ENCODE measurements at regions not wholly inside any gene's neighbourhood (a gene's known extent, or its start where the extent isn't known, plus 50 kb on each side); places are given as distances from the start of the nearest gene placed in this dataset.

GRCh38 chr5:167971706-167972105 lies 319.7 kb upstream of the WWC1 start:
- H3K9me3 ChIP-seq (ENCODE audit: control insufficient read depth in 5 of 5, low read length in 5 of 5), result no peaks in the 10 kb centered on the region
- no peak overlapping the region for H3K27ac ChIP-seq (ENCODE audit: low read depth, low read length)
- peaks cover 0 to 17% (median 14%) of the 10 kb centered on the region in 5 donors for H3K4me1 ChIP-seq (ENCODE audit: control insufficient read depth in 5 of 5, insufficient read depth in 5 of 5, low read length in 5 of 5)
- no peak overlapping the region for H3K4me3 ChIP-seq (ENCODE audit: low read depth in 1 of 5, low read length in 5 of 5)
- no peaks in the 10 kb centered on the region for H3K36me3 ChIP-seq (ENCODE audit: control insufficient read depth in 5 of 5, insufficient read depth in 5 of 5, low read length in 5 of 5)
- H3K27me3 ChIP-seq (ENCODE audit: control insufficient read depth in 5 of 5, insufficient read depth in 4 of 5, low read length in 5 of 5), result no peaks in the 10 kb centered on the region
- no peak overlapping the region for H3K9ac ChIP-seq (ENCODE audit: low read length in 5 of 5)

DNA sequence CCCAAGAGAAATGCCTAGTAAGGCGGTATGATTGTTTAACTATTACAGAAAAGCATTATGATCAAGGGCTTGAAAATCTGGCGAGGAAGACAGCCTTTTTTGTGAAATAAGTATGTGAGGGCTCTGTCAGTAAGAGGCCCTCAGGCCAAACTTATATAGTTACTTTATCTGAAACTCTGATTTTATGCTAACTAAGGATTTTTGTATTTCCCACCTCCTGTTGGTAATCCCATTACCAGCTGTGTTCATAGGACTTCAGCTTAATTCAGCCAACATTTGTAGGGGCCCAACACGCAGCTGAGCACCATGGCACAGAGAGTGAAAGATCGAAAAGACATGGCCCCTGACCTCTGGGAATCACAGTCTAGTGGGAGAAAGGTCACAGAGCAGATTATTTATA lies 318.3 kb upstream of the WWC1 start:
- Histone ChIP-seq H3K9me3 (ENCODE audit: control insufficient read depth in 5 of 5, low read length in 5 of 5) (no peaks in the 10 kb centered on the region), H3K36me3 (ENCODE audit: control insufficient read depth in 5 of 5, insufficient read depth in 5 of 5, low read length in 5 of 5) (no peaks in the 10 kb centered on the region), H3K4me3 (ENCODE audit: low read depth in 1 of 5, low read length in 5 of 5) (no peak overlapping the region), H3K9ac (ENCODE audit: low read length in 5 of 5) (no peak overlapping the region), H3K4me1 (ENCODE audit: control insufficient read depth in 5 of 5, insufficient read depth in 5 of 5, low read length in 5 of 5) (peaks cover 0 to 3% (median 2%) of the 10 kb centered on the region in 5 donors), H3K27ac (ENCODE audit: low read depth, low read length) (no peak overlapping the region), H3K27me3 (ENCODE audit: control insufficient read depth in 5 of 5, insufficient read depth in 4 of 5, low read length in 5 of 5) (no peaks in the 10 kb centered on the region)

- Histone ChIP-seq H3K36me3 (ENCODE audit: control insufficient read depth in 5 of 5, insufficient read depth in 5 of 5, low read length in 5 of 5) (no peaks in the 10 kb centered on the region), H3K4me3 (ENCODE audit: low read depth in 1 of 5, low read length in 5 of 5) (no peak overlapping the region), H3K27ac (ENCODE audit: low read depth, low read length) (no peak overlapping the region), H3K9me3 (ENCODE audit: control insufficient read depth in 5 of 5, low read length in 5 of 5) (no peaks in the 10 kb centered on the region), H3K27me3 (ENCODE audit: control insufficient read depth in 5 of 5, insufficient read depth in 4 of 5, low read length in 5 of 5) (peaks cover 0 to 2% (median 0%) of the 10 kb centered on the region in 5 donors), H3K9ac (ENCODE audit: low read length in 5 of 5) (no peak overlapping the region), H3K4me1 (ENCODE audit: control insufficient read depth in 5 of 5, insufficient read depth in 5 of 5, low read length in 5 of 5) (no peaks in the 10 kb centered on the region)
These were observed 306.5 kb upstream of the WWC1 start for GRCh38 chr5:167984951-167985350.

GRCh38 chr5:167985373-167985772 lies 306.1 kb upstream of the WWC1 start:
- Histone ChIP-seq H3K4me3 (ENCODE audit: low read depth in 1 of 5, low read length in 5 of 5) (no peak overlapping the region), H3K9ac (ENCODE audit: low read length in 5 of 5) (no peak overlapping the region), H3K4me1 (ENCODE audit: control insufficient read depth in 5 of 5, insufficient read depth in 5 of 5, low read length in 5 of 5) (no peaks in the 10 kb centered on the region), H3K27me3 (ENCODE audit: control insufficient read depth in 5 of 5, insufficient read depth in 4 of 5, low read length in 5 of 5) (peaks cover 0 to 2% (median 0%) of the 10 kb centered on the region in 5 donors), H3K27ac (ENCODE audit: low read depth, low read length) (no peak overlapping the region), H3K36me3 (ENCODE audit: control insufficient read depth in 5 of 5, insufficient read depth in 5 of 5, low read length in 5 of 5) (no peaks in the 10 kb centered on the region), H3K9me3 (ENCODE audit: control insufficient read depth in 5 of 5, low read length in 5 of 5) (no peaks in the 10 kb centered on the region)

DNA sequence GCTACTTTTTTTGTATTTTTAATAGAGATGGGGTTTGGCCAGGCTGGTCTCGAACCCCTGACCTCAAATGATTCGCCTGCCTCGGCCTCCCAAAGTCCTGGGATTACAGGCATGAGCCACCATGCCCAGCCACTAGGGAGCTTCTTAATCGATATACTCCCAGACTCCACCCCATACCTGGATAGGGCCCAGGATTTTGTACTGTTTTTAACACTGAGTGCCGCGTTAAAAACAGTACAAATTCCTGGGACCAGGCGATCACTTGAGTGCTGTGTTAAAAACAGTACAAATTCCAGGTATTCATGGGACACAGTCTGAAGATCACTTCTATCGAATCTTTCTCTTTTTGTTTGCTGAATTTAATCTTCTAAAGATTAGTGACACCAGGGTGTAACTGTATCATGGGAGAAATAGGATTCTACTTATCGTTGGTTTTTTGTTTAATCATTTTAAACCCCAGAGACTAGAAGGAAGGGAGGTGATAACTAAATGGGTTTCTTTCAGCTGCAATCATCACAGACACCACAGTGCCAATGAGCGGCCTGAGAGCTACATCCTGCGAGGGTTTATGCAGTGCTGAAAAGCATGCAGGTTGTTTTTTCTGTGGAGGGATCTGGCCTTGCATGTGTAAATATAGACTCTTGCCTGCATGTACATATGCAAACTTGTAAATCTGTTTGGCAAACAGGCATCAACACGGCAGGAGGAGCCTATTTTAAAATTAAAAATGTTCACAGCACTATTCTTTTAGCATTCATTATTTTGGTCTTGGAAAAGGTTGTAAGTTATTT lies 303.8 kb upstream of the WWC1 start:
- Histone ChIP-seq H3K4me1 (ENCODE audit: control insufficient read depth in 5 of 5, insufficient read depth in 5 of 5, low read length in 5 of 5) (no peaks in the 10 kb centered on the region), H3K36me3 (ENCODE audit: control insufficient read depth in 5 of 5, insufficient read depth in 5 of 5, low read length in 5 of 5) (no peaks in the 10 kb centered on the region), H3K27ac (ENCODE audit: low read depth, low read length) (no peak overlapping the region), H3K4me3 (ENCODE audit: low read depth in 1 of 5, low read length in 5 of 5) (no peak overlapping the region), H3K9ac (ENCODE audit: low read length in 5 of 5) (no peak overlapping the region), H3K27me3 (ENCODE audit: control insufficient read depth in 5 of 5, insufficient read depth in 4 of 5, low read length in 5 of 5) (peaks cover 0 to 2% (median 0%) of the 10 kb centered on the region in 5 donors), H3K9me3 (ENCODE audit: control insufficient read depth in 5 of 5, low read length in 5 of 5) (no peaks in the 10 kb centered on the region)

GRCh38 chr5:167992868-167993267 lies 298.6 kb upstream of the WWC1 start:
- Histone ChIP-seq H3K4me3 (ENCODE audit: low read depth in 1 of 5, low read length in 5 of 5) (no peak overlapping the region), H3K9ac (ENCODE audit: low read length in 5 of 5) (no peak overlapping the region), H3K27me3 (ENCODE audit: control insufficient read depth in 5 of 5, insufficient read depth in 4 of 5, low read length in 5 of 5) (peaks cover 0 to 2% (median 0%) of the 10 kb centered on the region in 5 donors), H3K27ac (ENCODE audit: low read depth, low read length) (no peak overlapping the region), H3K9me3 (ENCODE audit: control insufficient read depth in 5 of 5, low read length in 5 of 5) (no peaks in the 10 kb centered on the region), H3K4me1 (ENCODE audit: control insufficient read depth in 5 of 5, insufficient read depth in 5 of 5, low read length in 5 of 5) (no peaks in the 10 kb centered on the region), H3K36me3 (ENCODE audit: control insufficient read depth in 5 of 5, insufficient read depth in 5 of 5, low read length in 5 of 5) (no peaks in the 10 kb centered on the region)

GRCh38 chr5:167993771-167994170 lies 297.7 kb upstream of the WWC1 start:
- Histone ChIP-seq H3K27me3 (ENCODE audit: control insufficient read depth in 5 of 5, insufficient read depth in 4 of 5, low read length in 5 of 5) (peaks cover 0 to 2% (median 0%) of the 10 kb centered on the region in 5 donors), H3K4me3 (ENCODE audit: low read depth in 1 of 5, low read length in 5 of 5) (no peak overlapping the region), H3K4me1 (ENCODE audit: control insufficient read depth in 5 of 5, insufficient read depth in 5 of 5, low read length in 5 of 5) (no peaks in the 10 kb centered on the region), H3K27ac (ENCODE audit: low read depth, low read length) (no peak overlapping the region), H3K9ac (ENCODE audit: low read length in 5 of 5) (no peak overlapping the region), H3K36me3 (ENCODE audit: control insufficient read depth in 5 of 5, insufficient read depth in 5 of 5, low read length in 5 of 5) (no peaks in the 10 kb centered on the region), H3K9me3 (ENCODE audit: control insufficient read depth in 5 of 5, low read length in 5 of 5) (no peaks in the 10 kb centered on the region)

DNA sequence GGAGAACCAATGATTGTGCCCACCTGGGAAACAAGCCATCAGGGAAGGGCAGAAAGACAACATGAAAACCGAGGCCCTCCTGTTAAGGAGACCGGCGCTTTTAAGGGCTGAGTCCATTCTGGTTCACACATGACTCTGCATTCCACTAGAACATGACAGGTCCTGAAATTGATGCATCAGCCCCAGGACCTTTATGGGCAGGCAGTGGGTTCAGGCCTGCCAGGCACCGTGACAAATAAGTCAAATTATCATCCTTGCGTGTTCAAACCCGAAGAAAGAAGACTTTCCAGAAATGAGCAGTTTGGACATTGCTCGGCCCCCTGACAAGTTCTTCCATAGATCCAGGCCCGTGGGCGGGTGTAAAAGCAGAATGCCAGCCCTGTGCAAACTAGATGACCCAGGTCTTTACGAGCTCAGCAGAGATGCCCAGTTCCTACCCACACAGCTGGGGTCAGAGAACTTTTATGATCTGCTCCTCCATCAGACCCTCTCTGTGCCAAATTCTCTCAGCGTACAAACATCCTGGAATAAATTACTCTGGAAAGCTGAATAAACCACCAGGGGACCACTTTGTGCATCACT lies 295.5 kb upstream of the WWC1 start:
- Histone ChIP-seq H3K36me3 (ENCODE audit: control insufficient read depth in 5 of 5, insufficient read depth in 5 of 5, low read length in 5 of 5) (no peaks in the 10 kb centered on the region), H3K27me3 (ENCODE audit: control insufficient read depth in 5 of 5, insufficient read depth in 4 of 5, low read length in 5 of 5) (no peaks in the 10 kb centered on the region), H3K4me3 (ENCODE audit: low read depth in 1 of 5, low read length in 5 of 5) (no peak overlapping the region), H3K27ac (ENCODE audit: low read depth, low read length) (no peak overlapping the region), H3K9me3 (ENCODE audit: control insufficient read depth in 5 of 5, low read length in 5 of 5) (no peaks in the 10 kb centered on the region), H3K4me1 (ENCODE audit: control insufficient read depth in 5 of 5, insufficient read depth in 5 of 5, low read length in 5 of 5) (no peaks in the 10 kb centered on the region), H3K9ac (ENCODE audit: low read length in 5 of 5) (no peak overlapping the region)

DNA sequence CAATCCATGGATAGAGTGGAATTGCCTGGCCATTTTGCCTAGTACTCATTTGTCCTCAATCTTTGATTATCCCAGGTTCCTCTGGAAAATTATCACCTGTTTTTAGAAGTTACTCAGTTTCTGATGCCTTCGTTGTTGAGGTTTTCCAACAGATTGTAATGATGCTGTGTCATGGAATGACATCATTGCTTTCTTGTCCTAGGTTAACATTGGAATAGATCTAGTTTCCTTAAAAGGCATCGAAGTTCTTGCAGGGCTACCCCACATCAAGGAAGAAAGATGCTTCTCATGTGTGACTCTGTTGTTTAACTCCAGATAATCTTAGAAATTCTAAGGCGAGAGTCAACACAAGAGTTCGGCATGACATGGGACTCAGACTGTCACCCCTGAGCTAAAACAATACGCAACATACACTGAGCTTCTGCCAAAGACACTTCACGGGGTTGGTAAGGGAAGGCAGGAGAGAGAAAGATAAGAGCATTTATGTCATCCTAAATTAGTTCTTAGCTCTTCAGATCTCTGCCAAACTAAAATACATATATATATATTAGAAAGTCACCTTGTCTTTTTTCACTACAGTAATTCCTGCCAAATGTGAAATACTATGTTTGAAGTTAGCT lies 293.2 kb upstream of the WWC1 start:
- Histone ChIP-seq H3K9me3 (ENCODE audit: control insufficient read depth in 5 of 5, low read length in 5 of 5) (no peaks in the 10 kb centered on the region), H3K4me3 (ENCODE audit: low read depth in 1 of 5, low read length in 5 of 5) (no peak overlapping the region), H3K36me3 (ENCODE audit: control insufficient read depth in 5 of 5, insufficient read depth in 5 of 5, low read length in 5 of 5) (no peaks in the 10 kb centered on the region), H3K27ac (ENCODE audit: low read depth, low read length) (no peak overlapping the region), H3K9ac (ENCODE audit: low read length in 5 of 5) (no peak overlapping the region), H3K27me3 (ENCODE audit: control insufficient read depth in 5 of 5, insufficient read depth in 4 of 5, low read length in 5 of 5) (no peaks in the 10 kb centered on the region), H3K4me1 (ENCODE audit: control insufficient read depth in 5 of 5, insufficient read depth in 5 of 5, low read length in 5 of 5) (no peaks in the 10 kb centered on the region)

- H3K4me3 ChIP-seq (ENCODE audit: low read depth in 1 of 5, low read length in 5 of 5), result no peak overlapping the region
- H3K9me3 ChIP-seq (ENCODE audit: control insufficient read depth in 5 of 5, low read length in 5 of 5), result no peaks in the 10 kb centered on the region
- H3K4me1 ChIP-seq (ENCODE audit: control insufficient read depth in 5 of 5, insufficient read depth in 5 of 5, low read length in 5 of 5), result no peaks in the 10 kb centered on the region
- no peaks in the 10 kb centered on the region for H3K27me3 ChIP-seq (ENCODE audit: control insufficient read depth in 5 of 5, insufficient read depth in 4 of 5, low read length in 5 of 5)
- H3K9ac ChIP-seq (ENCODE audit: low read length in 5 of 5), result no peak overlapping the region
- no peak overlapping the region for H3K27ac ChIP-seq (ENCODE audit: low read depth, low read length)
- H3K36me3 ChIP-seq (ENCODE audit: control insufficient read depth in 5 of 5, insufficient read depth in 5 of 5, low read length in 5 of 5), result no peaks in the 10 kb centered on the region
These were observed 292.3 kb upstream of the WWC1 start for GRCh38 chr5:167999182-167999581.

Data from subcutaneous abdominal adipose tissue (tissue), 5 donors.